H9 (cell line): ENCODE measurements at regions not wholly inside any gene's neighbourhood (a gene's known extent, or its start where the extent isn't known, plus 50 kb on each side); places are given as distances from the start of the nearest gene placed in this dataset.

Source experiments
- DNase-seq: peaks from one replicate; pipeline ENCODE4 v3.0.0-alpha.2; 2017
- H2AFZ ChIP-seq: one replicate; pipeline ENCODE4 v1.6.1; 2013; ENCODE audit warnings: mild to moderate bottlenecking, low read length, control low read depth, moderate library complexity
- H2AK5ac ChIP-seq: 2 replicates; pipeline ENCODE4 v1.6.1; 2013; ENCODE audit warnings: low read length, control low read depth, mixed read lengths; ENCODE audit not compliant: insufficient read length
- H2BK120ac ChIP-seq: one replicate; pipeline ENCODE4 v1.6.1; 2013; ENCODE audit warnings: low read depth, mild to moderate bottlenecking, low read length, control low read depth, inconsistent platforms; ENCODE audit not compliant: poor library complexity, severe bottlenecking
- H2BK12ac ChIP-seq: 2 replicates; pipeline ENCODE4 v1.6.1; 2013; ENCODE audit warnings: low read length, control low read depth, mixed read lengths, low read depth; ENCODE audit not compliant: insufficient read length
- H2BK15ac ChIP-seq: 2 replicates; pipeline ENCODE4 v1.6.1; 2013; ENCODE audit warnings: low read depth, low read length, control low read depth
- H2BK20ac ChIP-seq: one replicate; pipeline ENCODE4 v1.6.1; 2013; ENCODE audit warnings: low read depth, mild to moderate bottlenecking, low read length, control low read depth, inconsistent platforms; ENCODE audit not compliant: poor library complexity, severe bottlenecking
- H2BK5ac ChIP-seq: 2 replicates; pipeline ENCODE4 v1.6.1; 2013; ENCODE audit warnings: low read length, control low read depth, mixed read lengths; ENCODE audit not compliant: insufficient read length
- H3K14ac ChIP-seq: 2 replicates; pipeline ENCODE4 v1.6.1; 2013; ENCODE audit warnings: low read length, control low read depth; ENCODE audit not compliant: insufficient read depth
- H3K18ac ChIP-seq: 2 replicates; pipeline ENCODE4 v1.6.1; 2013; ENCODE audit warnings: low read depth, mild to moderate bottlenecking, mixed read lengths, low read length, control low read depth; ENCODE audit not compliant: insufficient read length
- H3K23ac ChIP-seq: 2 replicates; pipeline ENCODE4 v1.6.1; 2013; ENCODE audit warnings: low read length, control low read depth, mixed read lengths, low read depth; ENCODE audit not compliant: insufficient read length
- H3K23me2 ChIP-seq: 2 replicates; pipeline ENCODE4 v1.6.1; 2013; ENCODE audit warnings: low read depth, mild to moderate bottlenecking, mixed read lengths, low read length, control low read depth; ENCODE audit not compliant: insufficient read length, poor library complexity, severe bottlenecking
- H3K27ac ChIP-seq: 2 replicates; pipeline ENCODE4 v1.5.1; 2013; ENCODE audit warnings: low read length, control low read depth, mixed read lengths, low read depth; ENCODE audit not compliant: insufficient read length
- H3K27me3 ChIP-seq: 2 replicates; pipeline ENCODE4 v1.6.1; 2013; ENCODE audit warnings: low read length, control low read depth, inconsistent platforms; ENCODE audit not compliant: insufficient read depth
- H3K4ac ChIP-seq: 2 replicates; pipeline ENCODE4 v1.6.1; 2013; ENCODE audit warnings: low read depth, mild to moderate bottlenecking, control low read depth, inconsistent platforms, low read length, moderate library complexity
- H3K4me1 ChIP-seq: 2 replicates; pipeline ENCODE4 v1.6.1; 2013; ENCODE audit warnings: low read length, control low read depth, inconsistent platforms; ENCODE audit not compliant: insufficient read depth
- H3K4me2 ChIP-seq: 2 replicates; pipeline ENCODE4 v1.6.1; 2013; ENCODE audit warnings: low read length, control low read depth, mixed read lengths; ENCODE audit not compliant: insufficient read length, insufficient read depth
- H3K56ac ChIP-seq: 2 replicates; pipeline ENCODE4 v1.6.1; 2013; ENCODE audit warnings: low read depth, mild to moderate bottlenecking, mixed read lengths, low read length, control low read depth; ENCODE audit not compliant: insufficient read length
- H3K79me1 ChIP-seq: 2 replicates; pipeline ENCODE4 v1.6.1; 2013; ENCODE audit warnings: low read depth, mild to moderate bottlenecking, moderate library complexity, low read length, control low read depth, inconsistent platforms; ENCODE audit not compliant: insufficient read depth, poor library complexity, severe bottlenecking
- H3K79me2 ChIP-seq: 2 replicates; pipeline ENCODE4 v1.6.1; 2013; ENCODE audit warnings: low read length, control low read depth, inconsistent platforms; ENCODE audit not compliant: insufficient read depth
- H3K9ac ChIP-seq: 2 replicates; pipeline ENCODE4 v1.6.1; 2013; ENCODE audit warnings: low read length, control low read depth, mixed read lengths; ENCODE audit not compliant: insufficient read length; ENCODE audit errors: extremely low read depth
- H3K9me3 ChIP-seq: one replicate; pipeline ENCODE4 v1.6.1; 2013; ENCODE audit warnings: low read depth, low read length, inconsistent platforms; ENCODE audit not compliant: control insufficient read depth
- H3T11ph ChIP-seq: one replicate; pipeline ENCODE4 v1.6.1; 2013; ENCODE audit warnings: mild to moderate bottlenecking, low read length, control low read depth, inconsistent platforms
- H4K20me1 ChIP-seq: one replicate; pipeline ENCODE4 v1.6.1; 2013; ENCODE audit not compliant: control insufficient read depth, insufficient read length, insufficient read depth
- H4K5ac ChIP-seq: 2 replicates; pipeline ENCODE4 v1.6.1; 2013; ENCODE audit warnings: low read depth, mild to moderate bottlenecking, mixed read lengths, low read length, control low read depth; ENCODE audit not compliant: insufficient read length
- H4K8ac ChIP-seq: replicated peaks from 2 replicates; pipeline ENCODE4 v1.6.1; 2013; ENCODE audit warnings: low read length, control low read depth, mixed read lengths, low read depth; ENCODE audit not compliant: insufficient read length
- H4K91ac ChIP-seq: 2 replicates; pipeline ENCODE4 v1.6.1; 2013; ENCODE audit warnings: low read depth, mild to moderate bottlenecking, moderate library complexity, mixed read lengths, low read length, control low read depth; ENCODE audit not compliant: insufficient read length
- H3K27ac Mint-ChIP-seq, 3 experiments: 2 replicates in 2 of 3; 3 replicates in 1 of 3; pipeline ENCODE4 v1.8.0; 2020 to 2021; ENCODE audit warnings: mixed read lengths in 3 of 3, mild to moderate bottlenecking in 1 of 3, moderate library complexity in 1 of 3
- H3K27me3 Mint-ChIP-seq: 2 replicates; pipeline ENCODE4 v1.8.0; 2021; ENCODE audit warnings: low read depth, mild to moderate bottlenecking, moderate library complexity, mixed read lengths
- H3K36me3 Mint-ChIP-seq, 3 experiments: 2 replicates in 2 of 3; 3 replicates in 1 of 3; pipeline ENCODE4 v1.8.0; 2020 to 2021; ENCODE audit warnings: low read depth in 3 of 3, mixed read lengths in 3 of 3; ENCODE audit not compliant: insufficient read depth in 1 of 3
- H3K4me1 Mint-ChIP-seq, 2 experiments: 2 replicates each; pipeline ENCODE4 v1.8.0; 2020; ENCODE audit warnings: mixed read lengths in 2 of 2
- H3K4me3 Mint-ChIP-seq, 2 experiments: 2 replicates in 1 of 2; 3 replicates in 1 of 2; pipeline ENCODE4 v1.8.0; 2020 to 2021; ENCODE audit warnings: mild to moderate bottlenecking in 2 of 2, mixed read lengths in 2 of 2, moderate library complexity in 1 of 2
- H3K9me3 Mint-ChIP-seq, 2 experiments: 2 replicates in 1 of 2; 3 replicates in 1 of 2; pipeline ENCODE4 v1.8.0; 2020; ENCODE audit warnings: mild to moderate bottlenecking in 2 of 2, mixed read lengths in 2 of 2, moderate library complexity in 1 of 2
- whole genome bisulfite sequencing: extraction: QIAGEN DNeasy Blood & Tissue Kit; methylation state at CpG from one replicate; pipeline ENCODE4 v1.1.7; 2013; ENCODE audit warnings: missing lambda C conversion rate, low lambda C conversion rate, mixed read lengths; ENCODE audit not compliant: insufficient read length; ENCODE audit errors: extremely low coverage; 5-methylcytosine and 5-hydroxymethylcytosine counted together
- TF ChIP-seq, protein P1 (sequence below): fragments of 200-600 bp; sonication (generic); conservative IDR thresholded peaks from 3 replicates; pipeline ENCODE4 v1.8.0; 2021; ENCODE audit warnings: antibody characterized with exemption, mild to moderate bottlenecking

DNA sequence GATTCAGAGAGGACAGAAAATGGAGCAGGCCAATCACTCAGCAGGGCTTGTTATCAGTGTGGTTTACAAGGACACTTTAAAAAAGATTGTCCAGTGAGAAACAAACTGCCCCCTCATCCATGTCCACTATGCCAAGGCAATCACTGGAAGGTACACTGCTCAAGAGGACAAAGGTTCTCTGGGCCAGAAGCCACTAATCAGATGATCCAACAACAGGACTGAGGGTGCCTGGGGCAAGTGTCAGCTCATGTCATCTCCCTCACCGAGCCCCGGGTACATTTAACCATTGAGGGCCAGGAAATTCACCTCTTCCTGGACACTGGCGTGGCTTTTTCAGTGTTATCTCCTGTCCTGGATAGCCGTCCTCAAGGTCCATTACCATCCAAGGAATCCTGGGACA lies 513.7 kb upstream of the EPHA6 start:
- no peak overlapping the region for H3K27ac Mint-ChIP-seq
- H3K79me2 ChIP-seq = no peaks in the 10 kb centered on the region
- H3K4me1 ChIP-seq = no peaks in the 10 kb centered on the region
- no peak overlapping the region for H4K5ac ChIP-seq
- no peak for DNase-seq
- H3K27me3 ChIP-seq = no peaks in the 10 kb centered on the region
- no peaks in the 10 kb centered on the region for H3K9me3 ChIP-seq
- no peak overlapping the region for H3T11ph ChIP-seq
- H3K23ac ChIP-seq = no peak overlapping the region
- no peak overlapping the region for H2BK15ac ChIP-seq
- no peaks in the 10 kb centered on the region for H3K4me1 Mint-ChIP-seq
- H3K23me2 ChIP-seq = no peaks in the 10 kb centered on the region
- no peak overlapping the region for H2BK20ac ChIP-seq
- H2AFZ ChIP-seq = no peak overlapping the region
- H3K9me3 Mint-ChIP-seq = peaks cover 8 to 16% of the 10 kb centered on the region in 2 experiments; a peak in 4 of 5 replicates
- no peak overlapping the region for H3K56ac ChIP-seq
- H2AK5ac ChIP-seq = no peak overlapping the region
- no peak overlapping the region for H3K4ac ChIP-seq
- no peak overlapping the region for H3K4me2 ChIP-seq
- H3K9ac ChIP-seq = no peak overlapping the region
- TF ChIP-seq, protein P1, sequence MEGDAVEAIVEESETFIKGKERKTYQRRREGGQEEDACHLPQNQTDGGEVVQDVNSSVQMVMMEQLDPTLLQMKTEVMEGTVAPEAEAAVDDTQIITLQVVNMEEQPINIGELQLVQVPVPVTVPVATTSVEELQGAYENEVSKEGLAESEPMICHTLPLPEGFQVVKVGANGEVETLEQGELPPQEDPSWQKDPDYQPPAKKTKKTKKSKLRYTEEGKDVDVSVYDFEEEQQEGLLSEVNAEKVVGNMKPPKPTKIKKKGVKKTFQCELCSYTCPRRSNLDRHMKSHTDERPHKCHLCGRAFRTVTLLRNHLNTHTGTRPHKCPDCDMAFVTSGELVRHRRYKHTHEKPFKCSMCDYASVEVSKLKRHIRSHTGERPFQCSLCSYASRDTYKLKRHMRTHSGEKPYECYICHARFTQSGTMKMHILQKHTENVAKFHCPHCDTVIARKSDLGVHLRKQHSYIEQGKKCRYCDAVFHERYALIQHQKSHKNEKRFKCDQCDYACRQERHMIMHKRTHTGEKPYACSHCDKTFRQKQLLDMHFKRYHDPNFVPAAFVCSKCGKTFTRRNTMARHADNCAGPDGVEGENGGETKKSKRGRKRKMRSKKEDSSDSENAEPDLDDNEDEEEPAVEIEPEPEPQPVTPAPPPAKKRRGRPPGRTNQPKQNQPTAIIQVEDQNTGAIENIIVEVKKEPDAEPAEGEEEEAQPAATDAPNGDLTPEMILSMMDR = no peak
- no peak overlapping the region for H3K18ac ChIP-seq
- no peaks in the 10 kb centered on the region for H3K79me1 ChIP-seq
- H3K14ac ChIP-seq = no peak overlapping the region
- no peak overlapping the region for H2BK120ac ChIP-seq
- H3K36me3 Mint-ChIP-seq = peaks cover 3 to 6% (median 5%) of the 10 kb centered on the region in 3 experiments; a peak in 6 of 7 replicates
- H3K4me3 Mint-ChIP-seq = no peak overlapping the region
- H2BK12ac ChIP-seq = no peak overlapping the region
- no CpG with 5 or more reads among the region's 4 CpGs for WGBS
- H3K27ac ChIP-seq = no peak overlapping the region
- H4K91ac ChIP-seq = no peak overlapping the region
- H2BK5ac ChIP-seq = no peak overlapping the region
- no peaks in the 10 kb centered on the region for H4K20me1 ChIP-seq
- no peaks in the 10 kb centered on the region for H3K27me3 Mint-ChIP-seq
- H4K8ac ChIP-seq = no peak overlapping the region
